ENCODE measurements at regions not wholly inside any gene's neighbourhood (a gene's known extent, or its start where the extent isn't known, plus 50 kb on each side); places are given as distances from the start of the nearest gene placed in this dataset.

- DNase-seq (ENCODE audit: low read depth in 2 of 2): no peak
Measured at GRCh38 chr14:96638041-96638855, 136.1 kb downstream of the PAPOLA start.

GRCh38 chr14:96639550-96639949 is 137.4 kb downstream of the PAPOLA start:
- DNase-seq (ENCODE audit: low read depth in 2 of 2): no peak

DNA sequence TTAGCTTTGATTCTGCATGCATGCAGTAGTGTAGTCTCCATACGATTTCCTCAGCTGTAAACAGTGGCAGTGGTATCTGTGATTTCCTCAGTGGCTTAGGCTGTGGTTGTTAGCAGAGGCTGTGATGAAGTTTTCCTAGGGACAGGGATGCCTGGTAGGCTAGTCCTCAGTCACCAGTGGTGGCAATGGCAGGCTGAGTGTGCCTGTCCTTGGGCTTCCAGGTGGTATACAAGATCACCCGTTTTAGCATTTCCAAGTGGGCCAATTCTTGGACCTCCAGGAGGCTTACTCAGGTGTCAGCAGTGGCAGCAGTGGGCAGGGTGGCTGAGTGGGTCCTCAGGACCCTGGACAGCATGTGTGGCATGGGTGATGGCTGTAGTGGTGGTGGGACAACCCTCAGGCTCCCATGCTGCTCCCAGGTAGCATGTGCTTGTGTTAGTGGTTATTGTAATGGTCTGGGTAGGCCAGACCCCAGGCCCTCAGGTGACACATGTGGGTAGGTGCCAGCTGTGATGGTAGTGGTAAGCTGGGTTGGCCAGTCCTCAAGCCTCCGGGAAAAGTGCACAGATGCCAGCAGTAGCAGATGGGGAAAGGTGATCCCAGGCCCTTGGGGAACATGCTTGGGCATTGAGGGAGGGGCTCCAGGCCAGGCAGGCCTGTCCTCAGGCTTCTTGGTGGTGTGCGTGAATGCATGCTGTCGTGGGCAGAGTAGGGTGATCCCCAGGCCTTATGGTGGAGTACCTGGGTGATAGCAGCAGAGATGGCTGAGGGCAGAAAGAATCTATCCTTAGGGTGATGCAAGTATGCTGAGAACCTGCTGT is 146.5 kb downstream of the PAPOLA start:
- no peak for DNase-seq (ENCODE audit: low read depth in 2 of 2)

DNA sequence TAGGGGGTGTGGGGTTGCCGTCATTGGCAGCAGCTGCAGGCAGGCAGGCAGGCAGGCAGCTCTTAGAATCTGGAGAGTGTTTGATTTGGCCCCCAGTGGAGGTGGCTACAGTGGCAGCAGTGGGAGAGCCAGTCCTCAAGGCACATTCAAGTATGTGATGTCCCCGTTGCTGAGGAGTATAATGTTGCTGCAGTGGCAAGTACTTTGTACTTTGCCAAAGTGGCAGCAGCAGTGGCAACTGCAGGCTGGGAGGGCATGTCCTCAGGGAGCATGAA is 147.1 kb downstream of the PAPOLA start:
- no peak for DNase-seq (ENCODE audit: low read depth in 2 of 2)

- no peak for DNase-seq (ENCODE audit: low read depth in 2 of 2)
Measured at GRCh38 chr14:96653597-96653996, 143.6 kb upstream of the VRK1 start.

DNA sequence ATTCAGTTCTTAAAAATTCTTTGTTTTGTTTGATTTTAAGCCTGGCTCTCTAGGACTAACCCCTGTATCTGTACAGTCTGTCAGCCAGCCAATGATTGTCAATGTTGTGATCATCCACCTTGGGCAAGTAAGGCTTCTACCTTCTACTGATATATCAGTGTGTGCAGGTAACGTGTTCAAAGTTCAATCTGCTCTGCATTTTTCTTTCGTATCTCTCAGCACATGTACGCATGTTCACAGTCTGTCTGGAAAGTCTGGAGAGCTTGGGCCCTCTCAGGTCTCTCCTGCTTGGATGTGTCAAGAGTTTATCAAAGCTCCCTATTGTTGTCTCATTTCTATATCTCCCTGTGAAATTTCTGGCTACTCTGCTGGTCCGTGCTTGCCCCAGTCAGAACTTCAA is 138.6 kb upstream of the VRK1 start:
- no peak for DNase-seq (ENCODE audit: low read depth in 2 of 2)

DNA sequence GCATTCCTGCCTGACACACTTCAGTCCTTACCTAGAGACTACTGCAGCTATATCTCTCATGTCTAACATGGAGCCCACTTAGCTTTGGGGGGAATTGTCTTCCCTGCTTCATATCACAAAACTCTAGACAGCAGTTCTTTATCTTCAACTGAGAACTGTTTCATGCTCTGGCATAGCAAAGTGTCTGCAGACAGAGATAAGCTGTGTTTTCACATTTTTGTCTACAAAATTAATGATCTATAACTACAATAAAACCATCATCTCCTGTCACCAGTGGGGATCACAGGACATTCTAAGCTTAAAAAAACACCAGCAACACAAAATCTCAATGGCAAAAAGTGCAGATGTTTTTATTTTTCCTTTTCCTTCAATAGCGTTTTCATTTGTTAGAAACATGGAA is 137.1 kb upstream of the VRK1 start:
- no peak for DNase-seq (ENCODE audit: low read depth in 2 of 2)

DNA sequence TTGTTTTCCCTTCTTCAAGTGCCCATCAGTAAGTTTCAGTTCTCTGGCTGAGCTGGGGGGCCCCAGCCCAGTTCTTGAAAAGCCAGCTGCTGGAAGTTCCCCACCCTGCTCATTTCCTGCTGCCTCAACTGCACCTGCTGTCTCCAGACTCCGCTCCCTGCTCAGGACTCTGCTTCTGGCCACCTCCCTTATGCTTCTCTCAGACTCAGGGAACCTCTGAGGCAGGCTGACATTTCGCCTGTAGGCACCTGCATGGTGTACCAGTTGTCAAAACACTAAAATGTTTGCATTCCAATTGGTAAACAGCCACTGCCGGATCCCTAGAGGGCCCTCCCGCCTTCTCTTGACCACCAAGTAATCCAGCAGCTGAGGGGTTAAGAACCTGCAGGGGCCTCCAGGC is 136.5 kb upstream of the VRK1 start:
- DNase-seq (ENCODE audit: low read depth in 2 of 2): no peak

GRCh38 chr14:96661244-96661969 is 135.8 kb upstream of the VRK1 start:
- DNase-seq (ENCODE audit: low read depth in 2 of 2): no peak

GRCh38 chr14:96662116-96662970 is 134.8 kb upstream of the VRK1 start:
- no peak for DNase-seq (ENCODE audit: low read depth in 2 of 2)

DNA sequence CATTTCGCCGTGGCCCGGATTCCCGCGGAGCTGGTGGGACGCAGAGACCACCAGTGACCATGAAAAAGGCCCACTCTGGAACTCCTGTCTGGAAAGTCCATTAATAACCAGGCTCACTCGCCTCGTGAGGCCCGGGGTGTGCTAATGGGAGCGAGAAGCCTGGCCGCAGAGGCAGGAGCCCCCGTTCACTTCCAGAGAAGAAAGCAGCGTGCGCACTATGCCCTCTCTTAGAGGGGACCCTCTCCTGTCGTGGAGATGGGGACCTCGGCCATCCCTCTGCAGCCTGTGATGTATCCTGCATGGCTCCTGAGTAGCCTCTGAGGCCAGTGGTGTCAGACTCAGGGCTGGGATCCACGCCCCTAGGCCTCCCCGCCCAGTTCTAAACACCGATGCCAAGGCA is 134.1 kb upstream of the VRK1 start:
- DNase-seq (ENCODE audit: low read depth in 2 of 2): no peak

DNA sequence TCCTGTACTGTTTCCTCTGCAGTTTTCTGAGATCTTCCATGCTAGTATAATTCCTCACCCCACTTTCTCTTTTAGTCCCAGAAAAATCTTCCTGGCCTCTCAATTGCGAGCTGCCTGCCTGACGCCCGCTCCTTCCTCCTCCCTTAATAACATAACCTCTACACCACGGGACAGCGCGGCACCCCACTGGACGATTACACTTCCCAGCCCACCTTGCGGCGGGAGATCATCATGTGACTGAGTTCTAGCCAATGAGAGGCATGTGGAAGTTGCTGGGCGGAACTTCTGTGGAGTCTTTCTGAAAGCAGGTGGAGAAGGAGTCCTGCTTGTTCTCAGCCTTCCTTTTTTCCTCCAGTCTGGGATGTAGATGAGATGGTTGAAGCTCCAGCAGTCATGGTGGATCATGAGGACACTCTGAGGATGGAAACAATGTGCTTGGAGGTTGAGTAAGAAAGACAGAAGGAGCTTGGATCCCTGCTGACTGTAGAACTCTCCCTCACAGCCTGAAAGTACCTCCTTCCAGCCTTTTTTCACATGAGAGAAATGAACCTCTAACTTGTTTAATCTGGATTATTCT is 133.6 kb upstream of the VRK1 start:
- DNase-seq (ENCODE audit: low read depth in 2 of 2): no peak

DNA sequence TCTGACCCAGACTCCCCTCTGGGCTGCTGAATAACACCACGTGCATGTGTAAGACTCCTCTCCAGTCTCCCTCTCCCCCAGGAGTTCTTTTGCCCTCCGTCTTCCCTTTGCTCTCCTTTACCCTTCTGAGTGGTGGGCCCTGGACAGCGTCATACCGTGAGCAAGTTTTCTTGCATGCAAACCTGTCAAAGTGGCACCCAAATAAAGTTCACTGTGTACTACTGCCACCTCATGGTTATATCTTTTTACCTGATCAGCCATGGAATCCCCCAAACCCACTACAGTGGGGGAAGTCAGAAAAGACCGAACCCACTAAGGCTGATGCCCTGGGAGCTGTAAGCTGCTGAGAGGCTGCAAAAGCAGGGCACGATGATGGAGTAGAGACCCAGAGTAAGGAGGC is 131.1 kb upstream of the VRK1 start:
- DNase-seq (ENCODE audit: low read depth in 2 of 2): no peak

GRCh38 chr14:96670391-96670790 is 126.8 kb upstream of the VRK1 start:
- no peak for DNase-seq (ENCODE audit: low read depth in 2 of 2)

GRCh38 chr14:96671218-96671617 is 126.0 kb upstream of the VRK1 start:
- DNase-seq (ENCODE audit: low read depth in 2 of 2): no peak

- no peak for DNase-seq (ENCODE audit: low read depth in 2 of 2)
Measured at GRCh38 chr14:96673706-96674105, 123.5 kb upstream of the VRK1 start.

- no peak for DNase-seq (ENCODE audit: low read depth in 2 of 2)
Measured at GRCh38 chr14:96674121-96674520, 123.1 kb upstream of the VRK1 start.

DNA sequence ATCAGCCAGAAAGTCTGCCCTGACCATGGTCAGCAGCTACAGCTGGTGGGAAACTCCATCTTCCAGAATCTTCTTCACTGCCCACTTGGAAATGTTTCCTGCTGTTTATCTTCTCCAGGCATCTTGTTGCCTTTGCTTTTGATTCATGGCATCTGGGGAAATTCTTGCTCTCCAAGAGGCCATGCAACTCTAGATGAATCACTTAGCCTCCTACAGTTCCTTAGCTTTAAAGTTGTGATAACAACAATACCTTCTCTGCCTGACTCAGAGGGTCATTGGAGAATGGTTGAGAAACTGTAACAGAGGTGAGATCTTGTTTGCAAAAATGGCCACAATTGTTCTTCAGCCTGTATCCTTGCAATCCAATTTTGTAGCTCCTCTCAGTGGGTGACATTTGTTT is 121.0 kb upstream of the VRK1 start:
- DNase-seq (ENCODE audit: low read depth in 2 of 2): no peak

GRCh38 chr14:96681829-96682228 is 115.4 kb upstream of the VRK1 start:
- DNase-seq (ENCODE audit: low read depth in 2 of 2): no peak

GRCh38 chr14:96682401-96682800 is 114.8 kb upstream of the VRK1 start:
- no peak for DNase-seq (ENCODE audit: low read depth in 2 of 2)

- no peak for DNase-seq (ENCODE audit: low read depth in 2 of 2)
Measured at GRCh38 chr14:96683562-96684289, 113.5 kb upstream of the VRK1 start.

Measured in stimulated activated CD8-positive, alpha-beta memory T cell treated with anti-CD3 and anti-CD28 coated beads, Interleukin-15, amount 100 ng/mL, for 48 hours (primary cell).